ENCODE measurements at regions not wholly inside any gene's neighbourhood (a gene's known extent, or its start where the extent isn't known, plus 50 kb on each side); places are given as distances from the start of the nearest gene placed in this dataset.

DNA sequence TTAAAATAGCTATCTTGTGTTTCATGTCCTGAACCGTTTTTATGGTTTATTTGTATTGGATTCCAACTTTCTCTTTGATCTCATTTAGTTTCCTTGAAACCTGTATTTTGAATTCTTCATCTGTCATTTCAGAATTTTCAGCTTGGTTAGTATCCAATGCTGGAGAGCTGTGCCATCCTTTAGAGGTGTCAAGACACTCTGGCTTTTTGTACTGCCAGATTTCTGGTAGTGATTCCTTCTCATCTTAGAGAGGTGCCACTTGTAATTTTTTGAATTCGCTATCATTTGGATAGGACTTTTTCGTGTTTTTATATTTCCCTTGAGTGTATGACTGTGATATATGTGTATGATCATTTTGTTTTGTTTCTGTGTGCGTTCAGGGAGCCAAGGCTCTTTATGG, 591.4 kb downstream of the ADCYAP1 start:
- TF ChIP-seq, protein P1, sequence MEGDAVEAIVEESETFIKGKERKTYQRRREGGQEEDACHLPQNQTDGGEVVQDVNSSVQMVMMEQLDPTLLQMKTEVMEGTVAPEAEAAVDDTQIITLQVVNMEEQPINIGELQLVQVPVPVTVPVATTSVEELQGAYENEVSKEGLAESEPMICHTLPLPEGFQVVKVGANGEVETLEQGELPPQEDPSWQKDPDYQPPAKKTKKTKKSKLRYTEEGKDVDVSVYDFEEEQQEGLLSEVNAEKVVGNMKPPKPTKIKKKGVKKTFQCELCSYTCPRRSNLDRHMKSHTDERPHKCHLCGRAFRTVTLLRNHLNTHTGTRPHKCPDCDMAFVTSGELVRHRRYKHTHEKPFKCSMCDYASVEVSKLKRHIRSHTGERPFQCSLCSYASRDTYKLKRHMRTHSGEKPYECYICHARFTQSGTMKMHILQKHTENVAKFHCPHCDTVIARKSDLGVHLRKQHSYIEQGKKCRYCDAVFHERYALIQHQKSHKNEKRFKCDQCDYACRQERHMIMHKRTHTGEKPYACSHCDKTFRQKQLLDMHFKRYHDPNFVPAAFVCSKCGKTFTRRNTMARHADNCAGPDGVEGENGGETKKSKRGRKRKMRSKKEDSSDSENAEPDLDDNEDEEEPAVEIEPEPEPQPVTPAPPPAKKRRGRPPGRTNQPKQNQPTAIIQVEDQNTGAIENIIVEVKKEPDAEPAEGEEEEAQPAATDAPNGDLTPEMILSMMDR (conservative IDR thresholded peaks at IDR 0.05), result no peak
- no peaks in the 10 kb centered on the region for H3K27me3 Mint-ChIP-seq
- DNase-seq (ENCODE audit: extremely low spot score, unreplicated experiment), result no peak
- H3K36me3 Mint-ChIP-seq, result no peaks in the 10 kb centered on the region
- H3K4me1 Mint-ChIP-seq (ENCODE audit: unreplicated experiment), result no peaks in the 10 kb centered on the region
- H3K9me3 Mint-ChIP-seq, result peaks cover 12% of the 10 kb centered on the region
- no peak overlapping the region for H3K27ac Mint-ChIP-seq
- no peak overlapping the region for H3K4me3 Mint-ChIP-seq

DNA sequence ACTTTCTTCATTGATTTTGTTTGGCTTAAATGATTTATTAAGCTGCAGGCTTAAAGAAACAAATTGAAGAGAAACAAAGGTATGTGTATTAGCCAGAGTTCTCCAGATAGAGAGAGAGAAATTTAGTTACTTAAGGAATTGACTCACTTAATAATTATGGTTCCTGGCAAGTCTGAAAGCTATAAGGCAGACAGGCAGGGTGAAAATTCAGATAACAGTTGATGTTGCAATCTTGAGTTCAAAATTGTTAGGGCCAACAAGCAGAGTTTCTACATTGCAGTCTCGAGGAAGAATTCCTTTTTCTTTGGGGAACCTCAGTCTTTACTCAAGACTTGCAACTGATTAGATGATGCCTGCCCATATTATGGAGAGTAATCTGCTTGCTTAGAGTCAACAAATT, 593.5 kb downstream of the ADCYAP1 start:
- H3K4me1 Mint-ChIP-seq (ENCODE audit: unreplicated experiment), result no peaks in the 10 kb centered on the region
- no peak overlapping the region for H3K4me3 Mint-ChIP-seq
- H3K9me3 Mint-ChIP-seq, result peaks cover 12% of the 10 kb centered on the region
- no peak overlapping the region for H3K27ac Mint-ChIP-seq
- no peaks in the 10 kb centered on the region for H3K36me3 Mint-ChIP-seq
- no peaks in the 10 kb centered on the region for H3K27me3 Mint-ChIP-seq
- DNase-seq (ENCODE audit: extremely low spot score, unreplicated experiment), result no peak
- TF ChIP-seq, protein P1 (conservative IDR thresholded peaks at IDR 0.05), result no peak

DNA sequence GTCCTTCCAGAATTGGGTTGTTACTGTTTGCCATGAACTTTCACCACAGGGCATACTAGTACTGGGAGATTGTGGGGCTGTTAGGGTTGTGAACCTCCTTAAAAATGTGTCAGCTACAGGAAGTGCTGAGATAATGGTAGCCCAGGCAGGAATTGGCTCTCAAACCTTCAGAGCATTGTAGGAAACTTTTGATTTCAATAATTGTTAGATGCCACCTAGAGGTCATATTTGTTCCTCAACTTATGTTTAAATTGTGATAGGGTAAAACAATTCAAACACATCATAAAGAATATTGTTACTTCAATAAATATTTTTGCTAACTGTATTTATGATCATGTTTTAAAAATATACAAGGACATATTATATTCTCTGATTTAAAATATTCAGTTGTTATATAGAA, 594.6 kb downstream of the ADCYAP1 start:
- H3K9me3 Mint-ChIP-seq, result peaks cover 12% of the 10 kb centered on the region
- no peak for DNase-seq (ENCODE audit: extremely low spot score, unreplicated experiment)
- H3K27me3 Mint-ChIP-seq, result no peaks in the 10 kb centered on the region
- no peaks in the 10 kb centered on the region for H3K4me1 Mint-ChIP-seq (ENCODE audit: unreplicated experiment)
- no peak overlapping the region for H3K4me3 Mint-ChIP-seq
- no peaks in the 10 kb centered on the region for H3K36me3 Mint-ChIP-seq
- TF ChIP-seq, protein P1 (conservative IDR thresholded peaks at IDR 0.05), result peak; percentile 49
- no peak overlapping the region for H3K27ac Mint-ChIP-seq

DNA sequence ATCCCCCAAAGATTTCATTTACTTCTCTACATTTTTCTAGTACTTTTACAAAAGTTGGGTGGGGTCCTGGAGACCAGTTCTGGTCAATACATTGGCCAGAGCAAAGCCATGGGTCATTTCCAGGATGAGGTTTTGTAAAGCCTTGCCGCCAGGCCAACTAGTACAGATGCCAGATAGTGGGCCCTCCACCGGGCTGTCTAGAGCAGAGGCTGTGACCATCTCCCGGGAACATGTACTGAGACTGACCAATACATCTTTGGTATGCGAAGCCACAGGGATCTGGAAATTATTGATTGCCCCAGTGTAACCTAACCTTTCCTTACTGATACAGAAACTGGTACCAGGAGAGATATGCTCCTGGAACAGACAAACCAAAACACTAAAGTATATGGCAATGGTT, 599.2 kb downstream of the ADCYAP1 start:
- Mint-ChIP-seq H3K27me3 (no peaks in the 10 kb centered on the region), H3K36me3 (no peaks in the 10 kb centered on the region), H3K27ac (no peak overlapping the region), H3K4me3 (no peak overlapping the region), H3K4me1 (ENCODE audit: unreplicated experiment) (no peaks in the 10 kb centered on the region), H3K9me3 (no peaks in the 10 kb centered on the region)
- TF ChIP-seq, protein P1 (conservative IDR thresholded peaks at IDR 0.05), result no peak
- DNase-seq (ENCODE audit: extremely low spot score, unreplicated experiment), result no peak

DNA sequence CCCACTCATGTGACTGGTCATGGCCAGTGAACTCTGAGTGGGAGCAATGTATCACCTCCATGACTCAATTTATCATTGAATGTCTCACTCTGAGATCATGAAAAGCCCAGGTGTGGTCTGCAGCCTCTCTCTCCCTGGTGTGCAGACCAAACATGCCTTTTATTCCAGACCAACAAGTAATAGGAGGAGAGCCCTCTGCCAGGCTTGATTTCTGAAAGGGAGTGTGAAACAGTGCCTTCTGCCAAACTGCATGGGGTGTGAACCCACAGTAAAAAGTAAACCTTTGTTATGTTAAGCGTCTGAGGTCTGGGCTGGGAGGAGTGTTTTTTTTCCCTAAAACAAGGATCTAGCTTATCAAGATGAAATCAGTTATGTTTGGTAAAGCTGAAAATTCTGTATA, 601.2 kb downstream of the ADCYAP1 start:
- no peaks in the 10 kb centered on the region for H3K4me1 Mint-ChIP-seq (ENCODE audit: unreplicated experiment)
- H3K27ac Mint-ChIP-seq, result no peak overlapping the region
- no peak overlapping the region for H3K4me3 Mint-ChIP-seq
- TF ChIP-seq, protein P1 (conservative IDR thresholded peaks at IDR 0.05), result no peak
- H3K9me3 Mint-ChIP-seq, result no peaks in the 10 kb centered on the region
- H3K27me3 Mint-ChIP-seq, result no peaks in the 10 kb centered on the region
- H3K36me3 Mint-ChIP-seq, result no peaks in the 10 kb centered on the region
- no peak for DNase-seq (ENCODE audit: extremely low spot score, unreplicated experiment)

DNA sequence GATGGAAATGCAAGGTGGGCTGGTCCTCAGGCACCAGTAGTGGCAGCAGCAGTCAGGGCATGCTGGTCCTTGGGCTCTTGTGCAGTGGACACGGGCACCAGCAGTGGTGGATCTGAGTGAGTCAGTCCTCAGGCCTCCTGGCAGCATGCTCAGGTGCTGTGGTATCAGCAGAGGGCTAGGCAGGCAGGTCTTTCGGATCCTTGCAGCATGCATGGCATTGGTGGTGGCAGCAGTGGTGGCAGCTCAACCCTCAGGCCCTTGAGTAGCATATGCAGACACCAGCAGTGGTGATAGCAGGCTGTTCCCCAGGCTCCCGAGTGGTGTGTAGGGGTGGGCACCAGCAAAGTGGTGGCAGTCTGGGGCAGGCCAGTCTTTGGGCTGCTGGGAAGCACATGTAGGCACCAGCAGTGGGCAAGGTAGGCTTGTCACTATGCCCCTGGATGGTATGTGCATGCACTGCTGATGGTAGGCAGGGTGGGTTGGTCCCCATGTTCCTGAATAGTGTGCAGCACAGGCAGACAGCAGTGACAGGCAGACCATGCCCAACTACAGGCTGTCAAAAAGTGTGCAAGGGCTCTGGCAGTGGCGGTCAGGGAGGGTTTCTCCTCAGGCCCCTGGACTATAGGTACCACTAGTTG, 606.0 kb downstream of the ADCYAP1 start:
- DNase-seq (ENCODE audit: extremely low spot score, unreplicated experiment), result no peak
- Mint-ChIP-seq H3K27me3 (peaks cover 3% of the 10 kb centered on the region), H3K4me1 (ENCODE audit: unreplicated experiment) (no peaks in the 10 kb centered on the region), H3K36me3 (no peaks in the 10 kb centered on the region), H3K9me3 (no peaks in the 10 kb centered on the region), H3K4me3 (no peak overlapping the region), H3K27ac (no peak overlapping the region)
- TF ChIP-seq, protein P1 (conservative IDR thresholded peaks at IDR 0.05), result no peak
